ENCODE measurements at regions not wholly inside any gene's neighbourhood (a gene's known extent, or its start where the extent isn't known, plus 50 kb on each side); places are given as distances from the start of the nearest gene placed in this dataset.

DNA sequence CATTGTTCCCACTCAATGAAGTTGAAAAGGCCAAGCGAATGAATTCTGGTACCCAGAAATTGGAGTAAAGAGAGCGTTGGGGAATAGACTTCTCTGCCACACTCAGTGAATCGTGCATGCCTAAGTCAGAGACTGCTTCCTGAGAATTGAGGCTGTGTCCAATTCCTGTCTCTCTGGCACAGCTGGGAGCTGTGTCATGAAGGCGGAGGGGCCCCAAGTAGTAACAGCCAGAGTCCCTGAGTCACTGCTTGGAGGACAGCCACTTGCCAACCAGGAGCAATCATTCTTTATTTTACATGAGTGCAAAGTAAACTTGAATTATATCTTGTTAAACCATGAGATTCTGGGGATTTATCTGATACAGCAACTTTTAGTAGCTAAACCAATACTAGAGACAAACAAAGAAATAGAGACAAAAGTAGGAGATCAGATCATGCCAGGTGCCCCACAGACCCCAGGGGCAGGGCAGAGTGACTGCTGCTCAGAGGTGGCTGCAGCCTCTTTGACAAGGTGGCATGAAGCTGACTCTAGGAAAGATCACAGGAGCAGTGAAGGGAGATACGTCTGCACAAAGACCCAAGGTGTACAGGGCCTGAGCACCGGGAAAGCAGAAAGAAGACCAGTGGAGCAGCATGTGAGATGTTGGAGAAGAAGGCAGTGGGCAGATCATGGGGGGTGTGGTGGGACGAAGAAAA is 246.0 kb downstream of the GADD45G start (continued):
- TF ChIP-seq CHD7 (IDR thresholded peaks at IDR 0.05; ENCODE audit: insufficient replicate concordance, low read length) (no peak), TEAD4 (IDR thresholded peaks at IDR 0.05; ENCODE audit: low read depth, low read length) (no peak), SUZ12 (IDR thresholded peaks at IDR 0.05; ENCODE audit: low read length) (no peak), ASH2L (IDR thresholded peaks at IDR 0.05; ENCODE audit: low read length) (no peak), SIRT6 (IDR thresholded peaks at IDR 0.05; ENCODE audit: low read length) (no peak), CHD1 (IDR thresholded peaks at IDR 0.05; ENCODE audit: low read depth, low read length) (no peak), MAFK (IDR thresholded peaks at IDR 0.05; ENCODE audit: low read depth, low read length) (no peak), CBX8 (IDR thresholded peaks at IDR 0.05; ENCODE audit: borderline replicate concordance, low read depth, low read length) (no peak), CHD2 (IDR thresholded peaks at IDR 0.05; ENCODE audit: low read length) (no peak), HDAC6 (IDR thresholded peaks at IDR 0.05; ENCODE audit: low read depth, low read length) (no peak)
- TF ChIP-seq, protein P1, sequence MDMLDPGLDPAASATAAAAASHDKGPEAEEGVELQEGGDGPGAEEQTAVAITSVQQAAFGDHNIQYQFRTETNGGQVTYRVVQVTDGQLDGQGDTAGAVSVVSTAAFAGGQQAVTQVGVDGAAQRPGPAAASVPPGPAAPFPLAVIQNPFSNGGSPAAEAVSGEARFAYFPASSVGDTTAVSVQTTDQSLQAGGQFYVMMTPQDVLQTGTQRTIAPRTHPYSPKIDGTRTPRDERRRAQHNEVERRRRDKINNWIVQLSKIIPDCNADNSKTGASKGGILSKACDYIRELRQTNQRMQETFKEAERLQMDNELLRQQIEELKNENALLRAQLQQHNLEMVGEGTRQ (IDR thresholded peaks at IDR 0.05; ENCODE audit: low read length) = no peak

Measured in H1 (cell line).